Umbilical cord (tissue), 1 donor: ENCODE measurements at regions not wholly inside any gene's neighbourhood (a gene's known extent, or its start where the extent isn't known, plus 50 kb on each side); places are given as distances from the start of the nearest gene placed in this dataset.

Experiments used
- DNase-seq: peaks from one replicate; pipeline ENCODE4 v3.0.0-alpha.2; 2015; ENCODE audit warnings: low spot score

GRCh38 chr1:60987904-60988303 lies 94.5 kb upstream of the NFIA start:
- no peak for DNase-seq

- DNase-seq = no peak
Observed at GRCh38 chr1:60984062-60984799, 98.1 kb upstream of the NFIA start.

- no peak for DNase-seq
Observed at GRCh38 chr1:60983701-60984061, 98.7 kb upstream of the NFIA start.

- no peak for DNase-seq
Observed at GRCh38 chr1:60982539-60982938, 99.8 kb upstream of the NFIA start.

- no peak for DNase-seq
Observed at GRCh38 chr1:60981357-60981756, 101.0 kb upstream of the NFIA start.

- DNase-seq = peak; percentile 43
Observed at GRCh38 chr1:60978421-60979357, 103.7 kb upstream of the NFIA start.

- DNase-seq = no peak
Observed at GRCh38 chr1:60977661-60978060, 104.7 kb upstream of the NFIA start.

- DNase-seq = no peak
Observed at GRCh38 chr1:60974524-60975372, 107.6 kb upstream of the NFIA start.

GRCh38 chr1:60973668-60974067 lies 108.7 kb upstream of the NFIA start:
- no peak for DNase-seq

- DNase-seq = peak; percentile 47
Observed at GRCh38 chr1:60972841-60973364, 109.5 kb upstream of the NFIA start.

GRCh38 chr1:60971330-60971729 lies 111.0 kb upstream of the NFIA start:
- DNase-seq = no peak

GRCh38 chr1:60969971-60970509 lies 112.3 kb upstream of the NFIA start:
- DNase-seq = no peak

- no peak for DNase-seq
Observed at GRCh38 chr1:60965280-60965854, 117.0 kb upstream of the NFIA start.

- no peak for DNase-seq
Observed at GRCh38 chr1:60963167-60963940, 119.0 kb upstream of the NFIA start.

GRCh38 chr1:60960891-60961461 lies 121.4 kb upstream of the NFIA start:
- DNase-seq = no peak

GRCh38 chr1:60959701-60960100 lies 122.7 kb upstream of the NFIA start:
- DNase-seq = no peak

GRCh38 chr1:60958001-60958400 lies 124.4 kb upstream of the NFIA start:
- DNase-seq = no peak

- no peak for DNase-seq
Observed at GRCh38 chr1:60956520-60956919, 125.8 kb upstream of the NFIA start.

GRCh38 chr1:60952612-60953111 lies 129.7 kb upstream of the NFIA start:
- DNase-seq = no peak
